ENCODE measurements at regions not wholly inside any gene's neighbourhood (a gene's known extent, or its start where the extent isn't known, plus 50 kb on each side); places are given as distances from the start of the nearest gene placed in this dataset.

- no peak for TF ChIP-seq CTCF (conservative IDR thresholded peaks at IDR 0.05; ENCODE audit: low read depth, low read length)
- no peak for TF ChIP-seq EZH2 (IDR thresholded peaks at IDR 0.05; ENCODE audit: borderline replicate concordance, low read depth, low read length, poor library complexity, severe bottlenecking)
Observed at GRCh38 chr12:91618281-91618680, 435.7 kb upstream of the DCN start.

Measured in A673 (cell line).